GM21717 (cell line): ENCODE measurements at regions not wholly inside any gene's neighbourhood (a gene's known extent, or its start where the extent isn't known, plus 50 kb on each side); places are given as distances from the start of the nearest gene placed in this dataset.
"Not testable (repeated sequence)": the region's sequence is repeated elsewhere in the genome, so short reads cannot be mapped to it uniquely, and the experiment has no call there.

ENCODE experiments used
- ATAC-seq: cut with Tn5 transposase; IDR thresholded peaks from one replicate; pipeline ENCODE4 v1.9.1; 2021; ENCODE audit warnings: mild to moderate bottlenecking, moderate library complexity; ENCODE audit not compliant: unreplicated experiment

DNA sequence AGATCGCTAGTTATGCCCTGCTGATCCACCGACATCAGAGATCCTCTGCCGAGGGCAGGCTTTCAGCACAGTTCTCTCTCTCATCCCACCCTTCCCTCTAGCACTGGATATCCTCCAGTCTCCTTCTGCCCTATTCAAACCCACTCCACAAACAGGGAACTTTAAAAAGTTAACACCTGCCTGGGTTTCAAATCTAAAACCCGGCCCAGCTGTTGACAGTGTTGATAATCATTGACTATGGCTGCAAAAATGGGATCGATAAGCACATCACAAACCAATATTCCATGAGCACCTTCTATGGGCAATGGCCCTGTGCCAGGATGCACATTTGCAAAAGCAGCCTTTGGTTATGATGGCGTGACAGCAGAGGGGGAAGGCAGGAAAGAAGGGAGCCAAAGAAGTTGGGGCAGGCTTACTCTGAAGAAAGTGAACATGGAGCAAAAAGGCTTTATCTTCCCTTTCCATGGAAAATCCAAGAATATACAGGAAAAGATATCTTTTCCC, 482.3 kb upstream of the KLHL29 start:
- no peak for ATAC-seq

DNA sequence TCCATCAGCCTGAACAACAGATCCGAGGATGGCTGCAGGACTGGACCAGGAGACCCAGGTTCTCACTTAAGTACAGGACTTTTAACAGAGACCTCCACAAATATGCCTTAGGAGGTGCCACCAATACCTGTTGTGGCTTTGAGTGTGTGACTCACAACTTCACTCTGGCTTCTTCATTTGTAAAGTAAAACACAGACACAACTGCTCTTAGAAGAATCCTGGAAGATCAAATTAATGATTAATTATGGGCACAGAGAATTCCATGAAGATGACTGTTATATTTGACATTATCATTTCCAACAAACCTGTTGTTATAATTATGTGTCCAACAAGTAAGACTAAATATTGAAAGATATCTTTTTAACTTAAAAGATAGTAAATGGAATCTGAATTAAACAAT, 481.4 kb upstream of the KLHL29 start:
- no peak for ATAC-seq

DNA sequence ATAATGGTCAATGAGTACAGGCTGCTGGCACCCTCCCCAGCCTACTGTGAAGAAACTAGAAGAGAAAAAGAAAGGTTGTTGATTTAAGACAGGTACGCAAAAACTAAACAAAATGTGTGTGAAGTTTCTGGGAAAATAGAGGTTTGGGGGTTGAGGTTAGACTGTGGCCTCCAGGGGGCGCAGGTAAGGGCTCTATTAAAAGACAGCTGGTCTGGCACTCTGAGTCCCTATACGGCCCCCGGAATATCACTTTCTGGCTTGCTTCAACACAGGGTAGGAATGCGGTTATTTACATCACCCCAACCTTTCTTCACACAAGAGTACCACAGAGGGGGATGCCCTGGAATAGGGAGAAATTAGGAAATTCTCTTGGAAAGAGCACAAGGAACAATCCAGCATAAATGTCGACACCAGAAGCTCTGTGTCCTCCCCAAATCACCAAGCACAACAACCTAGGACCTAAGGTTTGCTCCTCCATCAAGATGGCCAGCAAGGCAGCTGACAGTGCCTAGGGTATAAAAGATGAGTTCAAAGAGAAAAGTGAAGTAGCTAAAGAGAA, 480.8 kb upstream of the KLHL29 start:
- ATAC-seq: no peak

DNA sequence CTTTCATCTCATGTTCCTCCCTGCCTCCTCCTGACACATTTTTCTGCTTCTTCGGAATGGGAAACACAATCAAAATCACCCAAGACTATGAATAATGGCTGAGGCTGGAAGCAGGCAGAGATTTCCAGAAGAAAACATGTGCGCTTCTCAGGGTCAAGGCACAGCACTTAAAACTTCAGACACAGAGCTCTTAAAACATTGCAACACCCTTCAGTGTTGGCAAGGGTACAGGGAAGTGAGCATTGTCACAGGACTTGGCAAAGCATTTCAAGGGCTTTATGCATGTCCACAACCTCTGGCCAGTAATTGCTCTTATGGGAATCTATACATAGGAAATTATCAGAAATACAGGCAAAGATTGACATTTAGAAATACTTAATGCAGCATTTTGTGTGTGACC, 477.6 kb upstream of the KLHL29 start:
- ATAC-seq: no peak

DNA sequence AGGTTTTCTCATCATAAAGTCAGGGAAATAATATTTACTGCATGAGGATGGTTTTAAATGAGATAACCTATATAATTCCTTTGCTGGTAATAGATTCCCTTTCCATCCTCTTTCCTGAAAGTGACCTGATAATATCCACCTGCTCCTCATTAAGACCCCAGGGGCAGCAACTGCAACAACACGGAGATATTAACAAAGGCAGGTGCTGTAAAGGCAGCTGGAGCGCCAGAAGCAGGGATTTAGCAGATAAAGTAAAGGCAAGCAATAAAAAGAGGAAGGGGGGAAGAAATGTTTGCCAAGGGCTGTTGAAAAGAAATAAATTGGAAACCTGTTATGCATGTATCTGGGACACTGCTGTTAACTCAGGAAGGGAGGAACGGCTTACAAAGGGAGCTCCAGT, 472.6 kb upstream of the KLHL29 start:
- ATAC-seq: no peak

DNA sequence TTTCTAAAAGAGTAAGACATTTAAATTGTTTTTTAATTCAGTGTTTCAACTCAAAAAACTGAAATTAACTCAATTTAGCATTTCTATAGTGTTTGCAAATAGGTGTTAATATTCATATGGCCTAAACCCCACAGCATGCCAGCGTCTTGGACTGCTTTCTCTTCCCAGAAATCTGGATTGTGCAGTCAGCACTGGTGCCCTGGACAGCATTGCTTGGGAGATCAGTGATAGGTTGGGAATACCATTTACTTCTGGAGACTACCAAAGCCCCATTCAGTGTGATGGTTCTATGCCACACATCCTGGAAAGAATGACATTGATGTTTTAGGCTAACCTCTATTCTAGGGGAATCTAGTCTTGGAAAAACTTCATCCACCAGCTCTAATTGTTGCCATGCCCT, 455.0 kb upstream of the KLHL29 start:
- no peak for ATAC-seq

DNA sequence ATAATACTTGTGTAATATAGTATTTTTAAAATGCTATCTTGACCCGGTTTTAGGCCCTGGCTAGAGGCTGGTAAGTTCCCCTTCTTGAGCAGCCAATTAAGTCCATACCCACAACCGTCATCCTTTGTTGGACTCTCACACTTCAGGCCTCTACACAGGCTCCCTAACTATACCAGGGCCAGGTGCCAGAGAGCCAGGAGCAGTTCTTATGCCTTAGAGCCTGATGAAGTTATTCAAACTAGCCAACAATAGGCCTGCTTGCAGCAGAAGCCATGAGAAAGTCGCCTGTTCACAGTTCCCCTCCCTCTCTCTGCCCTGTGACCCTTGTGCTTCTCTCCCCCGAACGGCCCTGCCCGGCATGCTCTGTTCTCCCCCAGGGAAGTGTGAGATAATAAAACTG, 454.2 kb upstream of the KLHL29 start:
- no peak for ATAC-seq

DNA sequence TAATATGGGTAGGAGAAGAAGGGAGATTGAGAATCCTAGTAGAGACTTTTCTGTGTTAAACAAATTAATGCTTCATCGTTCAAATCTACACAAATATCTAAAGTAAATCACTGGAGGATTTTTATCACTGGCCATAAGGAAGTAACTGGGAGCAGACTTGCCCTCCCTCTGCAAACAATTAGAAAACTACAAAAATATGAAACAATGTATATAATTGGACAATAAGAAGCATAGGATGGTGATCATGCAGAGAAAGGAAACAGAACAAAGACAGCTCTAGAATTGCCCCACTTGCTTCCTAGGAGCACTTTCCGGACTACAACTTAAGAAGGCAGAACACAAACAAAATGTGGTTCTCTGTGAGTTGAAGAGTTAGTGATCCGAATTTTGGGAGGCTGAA, 452.7 kb upstream of the KLHL29 start:
- ATAC-seq: no peak

DNA sequence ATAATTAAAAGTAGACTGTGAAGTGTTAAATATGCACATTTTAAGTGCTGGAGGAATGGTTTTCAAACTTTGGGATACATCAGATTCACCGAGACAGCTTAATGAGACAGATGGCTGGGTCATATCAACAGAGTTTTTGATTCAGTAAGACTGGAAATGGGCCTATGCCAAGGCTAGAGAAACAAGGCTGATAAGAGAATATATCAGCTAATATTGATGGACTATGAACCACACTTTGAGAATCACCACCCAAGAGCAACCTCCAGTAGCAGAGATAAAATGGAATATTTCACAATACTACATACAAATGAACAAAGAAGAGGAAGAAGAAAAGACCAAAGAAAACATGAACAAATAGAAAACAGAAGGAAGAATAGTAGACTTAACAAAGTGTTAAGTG, 450.2 kb upstream of the KLHL29 start:
- ATAC-seq: no peak

DNA sequence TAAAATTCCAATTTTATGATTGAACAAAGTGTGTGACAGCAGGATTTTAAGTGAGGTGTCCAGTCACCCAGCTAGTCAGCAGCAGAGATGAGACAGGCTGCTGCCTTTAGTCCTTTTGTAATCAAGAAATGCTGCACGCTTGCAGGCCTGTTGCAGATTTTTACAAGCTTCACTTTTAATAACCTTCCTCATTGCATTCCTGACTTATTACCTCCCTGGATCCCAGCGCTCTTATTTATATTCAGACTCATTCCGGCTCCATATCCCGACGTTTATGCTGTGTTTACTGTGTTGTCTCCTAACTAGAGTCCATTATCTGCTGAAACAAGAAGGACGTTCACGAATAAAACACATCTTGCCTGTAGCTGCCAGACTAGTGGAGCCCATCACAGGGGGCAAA, 442.5 kb upstream of the KLHL29 start:
- no peak for ATAC-seq

DNA sequence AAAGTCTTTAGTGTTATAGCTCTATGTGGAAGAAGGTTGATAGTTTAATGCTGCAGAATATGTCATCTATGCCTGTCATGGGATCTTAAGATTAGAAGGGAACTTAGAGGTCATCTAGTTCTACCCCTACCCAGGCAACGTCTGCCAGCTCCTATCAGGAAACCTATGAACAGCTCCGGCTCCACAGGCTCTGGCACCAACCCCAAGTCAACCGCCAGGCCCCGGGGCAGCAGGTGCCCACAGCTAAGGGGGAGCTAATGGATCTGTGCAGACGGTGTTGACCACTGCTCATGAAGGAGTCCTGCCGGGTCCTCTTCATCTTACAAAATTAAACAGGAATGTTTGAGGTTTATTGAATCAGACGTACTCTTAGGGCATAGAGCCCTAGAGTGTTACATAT, 440.8 kb upstream of the KLHL29 start:
- ATAC-seq: no peak

DNA sequence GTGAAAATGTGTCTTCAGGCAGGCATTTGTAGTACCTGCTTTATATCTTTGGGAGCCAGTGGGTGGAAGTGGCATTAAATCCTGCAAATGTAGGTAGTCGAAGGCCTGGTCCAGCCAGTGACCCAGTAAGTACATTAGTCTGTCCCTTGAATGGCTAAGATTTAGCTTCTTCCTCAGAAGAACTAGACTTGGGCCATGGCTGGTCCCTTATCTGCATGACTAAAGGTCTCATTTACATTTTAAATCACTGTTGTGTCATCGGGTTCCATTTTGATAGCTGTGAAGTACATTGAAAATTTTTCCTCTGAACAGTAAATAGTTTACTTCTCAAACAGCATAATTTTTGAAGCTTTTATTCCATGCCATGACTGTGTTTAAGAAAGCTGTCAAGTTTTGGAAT, 438.4 kb upstream of the KLHL29 start:
- no peak for ATAC-seq

DNA sequence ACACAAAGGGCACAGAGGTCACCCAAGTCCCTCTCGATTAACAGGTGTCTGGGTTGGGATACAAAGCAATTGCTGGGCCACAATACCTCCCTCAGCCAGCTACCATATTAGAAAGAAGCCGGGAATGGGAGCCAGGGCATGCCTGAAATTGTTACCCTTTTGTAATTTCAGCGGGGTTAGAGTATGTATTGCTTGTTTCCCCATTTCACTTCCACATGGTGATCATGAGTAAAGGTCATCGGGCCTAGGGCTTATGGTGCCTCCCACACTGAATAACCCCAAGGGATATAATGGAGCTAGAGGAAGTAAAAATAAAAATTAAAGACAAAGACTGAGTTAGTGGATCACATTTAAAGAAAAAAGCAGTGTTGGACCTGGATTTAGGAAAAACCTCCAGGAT, 437.2 kb upstream of the KLHL29 start:
- ATAC-seq: no peak

DNA sequence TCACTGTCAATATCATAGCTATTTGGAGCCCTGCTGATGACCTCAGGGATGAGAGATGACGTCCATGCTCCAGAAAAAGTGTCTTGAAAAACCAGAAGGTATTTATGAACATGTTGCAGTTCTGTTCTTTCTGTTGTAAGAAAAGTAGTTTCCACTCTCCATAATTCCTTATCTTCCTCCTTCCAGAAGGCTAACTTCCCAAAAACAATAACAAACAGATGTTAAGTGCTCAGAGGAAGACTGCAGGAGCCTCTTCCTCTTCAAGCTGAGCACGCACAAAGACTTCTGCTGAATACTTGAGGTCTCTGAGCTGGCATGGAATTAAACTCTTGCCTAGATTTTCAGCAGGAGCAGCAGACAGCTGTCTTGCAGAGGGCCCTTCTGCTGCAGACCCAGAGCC, 434.5 kb upstream of the KLHL29 start:
- no peak for ATAC-seq

DNA sequence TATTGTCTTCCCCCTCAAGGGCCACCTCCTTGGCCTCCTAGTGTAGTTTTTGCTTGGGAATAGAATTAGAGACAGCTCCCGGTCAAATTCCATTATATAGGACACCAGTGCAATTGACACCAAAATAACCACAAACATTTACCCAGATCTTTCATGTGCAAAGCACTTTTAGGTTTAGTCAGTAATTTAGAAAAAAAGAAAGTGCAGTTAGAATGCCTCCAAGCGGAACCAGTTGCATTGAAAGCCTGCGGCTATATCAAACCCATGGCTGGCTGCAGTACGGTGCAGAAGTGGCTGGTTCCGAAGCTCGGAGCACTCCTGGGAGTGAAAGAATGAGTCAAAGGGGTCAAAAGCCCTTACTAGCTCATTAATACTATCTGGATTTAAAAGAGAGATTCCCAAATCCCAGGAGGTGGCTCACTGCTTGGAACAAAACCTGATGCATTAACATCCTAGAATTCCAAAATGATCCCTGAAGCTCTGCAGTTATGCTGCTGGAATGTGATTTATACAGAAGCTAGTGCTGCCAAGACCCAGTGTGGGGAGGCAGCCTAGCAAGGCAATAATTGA, 432.2 kb upstream of the KLHL29 start:
- no peak for ATAC-seq

DNA sequence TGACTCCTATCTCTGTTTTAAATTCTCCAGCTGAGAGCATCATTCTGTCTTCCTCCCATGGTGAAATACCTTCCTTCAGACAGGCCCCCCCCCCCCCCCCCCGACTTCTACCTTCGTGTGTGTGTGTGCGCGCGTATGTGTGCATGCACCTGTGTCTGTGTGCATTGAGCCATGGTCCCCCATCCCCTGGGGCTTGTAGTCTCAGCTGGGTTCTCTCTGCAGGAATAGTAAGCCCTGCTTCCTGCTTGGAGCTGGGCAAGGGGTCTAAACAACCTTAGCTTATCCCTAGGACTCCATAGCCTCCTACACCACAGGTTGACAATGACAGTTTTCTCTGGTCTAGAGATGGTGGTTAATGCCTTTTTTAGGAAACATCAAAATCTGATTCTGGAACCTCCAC, 427.5 kb upstream of the KLHL29 start:
- ATAC-seq: no peak

DNA sequence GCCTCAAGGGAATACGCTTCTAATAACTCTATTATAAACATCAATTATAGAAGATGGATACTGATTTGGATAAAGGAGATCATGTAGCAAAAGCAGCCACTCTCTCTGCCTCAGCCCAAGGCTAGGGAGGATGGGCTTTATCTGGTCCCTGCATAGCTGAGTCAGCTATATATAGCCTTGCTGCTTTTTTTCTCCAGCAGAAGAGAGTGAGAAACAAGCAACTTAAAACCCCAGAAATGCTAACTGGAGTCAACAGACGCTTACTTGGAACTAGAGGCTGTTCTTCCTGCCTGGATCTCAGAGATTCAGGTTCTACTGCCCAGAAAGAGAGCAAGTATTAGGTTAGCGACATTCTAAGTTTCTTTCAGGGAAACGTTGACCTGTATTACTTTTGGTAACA, 426.7 kb upstream of the KLHL29 start:
- ATAC-seq: no peak

DNA sequence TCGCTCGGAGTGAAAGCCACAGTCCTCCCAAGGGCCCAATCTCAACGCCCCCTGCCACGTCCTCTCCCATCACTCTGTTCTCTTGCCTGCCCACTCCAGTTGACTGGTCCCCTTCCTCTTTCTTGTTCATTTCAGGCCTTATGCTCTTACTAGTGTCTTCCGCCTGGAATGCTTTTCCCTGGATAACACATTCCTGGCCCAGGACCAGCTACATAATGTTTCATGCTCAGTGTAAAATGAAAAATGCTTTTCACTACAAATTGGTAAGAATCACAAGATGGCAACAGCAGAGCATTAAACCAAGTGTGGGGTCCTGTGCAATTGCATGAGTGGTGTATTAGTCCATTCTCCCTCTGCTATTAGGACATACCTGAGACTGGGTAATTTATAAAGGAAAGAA, 417.2 kb upstream of the KLHL29 start:
- ATAC-seq: no peak

DNA sequence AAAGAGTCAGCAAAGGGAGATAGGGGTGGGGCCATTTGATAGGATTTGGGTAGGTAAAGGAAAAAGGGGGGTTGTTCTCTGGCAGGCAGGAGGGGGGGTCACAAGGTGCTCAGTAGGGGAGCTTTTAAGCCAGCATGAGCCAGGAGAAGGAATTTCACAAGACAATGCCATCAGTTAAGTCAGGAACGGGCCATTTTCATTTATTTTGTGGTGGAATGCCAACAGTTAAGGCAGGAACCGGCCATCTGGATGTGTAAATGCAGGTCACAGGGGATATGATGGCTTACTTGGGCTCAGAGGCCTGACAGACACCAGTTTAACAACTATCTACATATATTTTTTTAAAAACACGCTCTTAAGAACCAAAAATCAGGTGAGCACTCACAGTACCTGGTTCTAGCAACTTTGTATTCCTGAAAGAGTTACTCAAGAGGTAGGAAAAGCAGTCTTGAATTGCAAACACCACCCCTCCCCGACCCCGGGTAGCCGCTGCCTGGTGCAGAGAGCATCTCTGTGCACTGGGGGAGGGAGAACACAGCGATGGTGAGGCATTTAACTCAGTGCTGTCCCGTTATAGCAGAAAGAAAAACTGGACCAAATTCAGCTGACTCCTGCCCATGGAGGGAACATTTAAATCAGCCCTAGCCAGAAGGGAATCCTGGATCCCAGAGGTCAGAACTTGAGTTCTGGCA, 414.5 kb upstream of the KLHL29 start:
- no peak for ATAC-seq

DNA sequence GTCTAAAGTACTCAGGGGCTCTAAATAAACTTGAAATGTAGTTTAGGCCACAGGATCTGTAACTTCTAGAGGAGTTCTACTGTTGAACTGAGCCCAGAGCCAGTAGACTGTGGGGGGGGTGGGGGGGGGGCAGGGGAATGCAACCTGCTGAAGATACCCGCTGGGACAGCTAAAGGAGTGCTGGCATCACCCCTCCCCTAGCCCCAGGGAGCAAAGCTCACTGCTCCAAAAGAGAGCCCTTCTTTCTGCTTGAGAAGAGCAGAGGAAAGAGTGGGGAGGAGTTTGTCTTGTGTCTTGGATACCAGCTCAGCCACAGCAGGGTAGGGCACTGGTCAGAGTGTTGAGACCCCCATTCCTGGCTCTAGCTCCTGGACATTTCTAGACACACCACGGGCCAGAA, 414.0 kb upstream of the KLHL29 start:
- no peak for ATAC-seq

DNA sequence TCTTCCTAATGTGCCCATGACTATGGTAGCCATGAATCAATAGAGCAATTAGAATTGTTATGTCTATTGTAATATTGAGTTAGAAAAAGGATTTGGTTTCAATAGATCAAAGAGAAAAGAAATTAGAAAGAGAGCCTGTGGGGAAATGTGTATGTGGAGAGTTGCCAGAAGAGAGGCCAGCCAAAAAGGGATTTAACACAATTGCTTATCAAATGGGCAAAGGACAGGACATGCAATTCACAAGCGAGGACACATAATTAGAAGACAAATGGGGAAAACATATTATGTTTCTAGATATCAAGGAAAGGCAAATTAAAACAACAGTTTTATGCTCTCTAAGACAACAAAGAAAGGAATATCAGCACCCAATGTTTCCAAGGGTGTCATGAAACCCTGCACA, 403.2 kb upstream of the KLHL29 start:
- ATAC-seq: no peak

DNA sequence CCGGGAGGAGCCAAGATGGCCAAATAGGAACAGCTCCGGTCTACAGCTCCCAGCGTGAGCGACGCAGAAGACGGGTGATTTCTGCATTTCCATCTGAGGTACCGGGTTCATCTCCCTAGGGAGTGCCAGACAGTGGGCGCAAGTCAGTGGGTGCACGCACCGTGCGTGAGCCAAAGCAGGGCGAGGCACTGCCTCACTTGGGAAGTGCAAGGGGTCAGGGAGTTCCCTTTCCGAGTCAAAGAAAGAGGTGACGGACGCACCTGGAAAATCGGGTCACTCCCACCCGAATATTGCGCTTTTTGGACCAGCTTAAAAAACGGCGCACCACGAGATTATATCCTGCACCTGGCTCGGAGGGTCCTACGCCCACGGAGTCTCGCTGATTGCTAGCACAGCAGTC, 400.8 kb upstream of the KLHL29 start:
- ATAC-seq: not testable (repeated sequence)

DNA sequence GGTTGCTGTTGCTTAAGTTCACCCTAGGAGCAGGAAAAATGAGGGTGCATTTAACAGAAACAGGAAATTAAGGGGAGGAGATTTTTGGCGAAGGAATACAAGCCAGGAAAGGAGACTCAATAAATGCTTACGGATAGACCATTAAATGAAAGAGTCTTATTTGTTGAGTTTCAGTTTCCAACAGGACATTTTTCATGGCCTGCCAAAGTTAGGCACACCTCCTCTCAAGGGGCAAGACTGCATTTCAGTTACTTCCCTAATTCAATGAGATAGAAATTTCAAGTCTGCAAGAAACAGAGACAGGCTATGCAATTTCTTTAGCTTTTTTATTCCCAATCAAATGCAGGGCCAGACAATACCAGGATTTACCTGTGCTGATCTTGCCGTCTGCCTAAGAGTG, 394.7 kb upstream of the KLHL29 start:
- no peak for ATAC-seq
